ENCODE measurements at regions not wholly inside any gene's neighbourhood (a gene's known extent, or its start where the extent isn't known, plus 50 kb on each side); places are given as distances from the start of the nearest gene placed in this dataset.

GRCh38 chr7:116377721-116378120, 121.8 kb upstream of the CAV2 start:
- no peak overlapping the region for H3K27ac ChIP-seq (ENCODE audit: low read depth, low read length)
- no peaks in the 10 kb centered on the region for H4K20me1 ChIP-seq (ENCODE audit: insufficient read depth)
- POLR2A ChIA-PET = no interaction called here
- TF ChIP-seq SRF (IDR thresholded peaks at IDR 0.05; ENCODE audit: low read depth) (no peak), FOSL1 (IDR thresholded peaks at IDR 0.05; ENCODE audit: low read depth) (no peak), CTCF (IDR thresholded peaks at IDR 0.05 in 2 of 3, conservative IDR thresholded peaks at IDR 0.05 in 1 of 3; ENCODE audit: borderline replicate concordance in 1 of 3, insufficient read depth in 1 of 3, low read depth in 2 of 3, low read length in 2 of 3) (no peak)
- CTCF ChIA-PET = no interaction called here
- H3K4me3 ChIP-seq (replicated peaks in 1 of 2; ENCODE audit: low read depth in 1 of 2, low read length in 2 of 2) = no peak overlapping the region
- no peaks in the 10 kb centered on the region for H3K9me3 ChIP-seq (ENCODE audit: control insufficient read depth in 1 of 2, insufficient read depth in 1 of 2, low read depth in 1 of 2, low read length in 2 of 2)
- H3K36me3 ChIP-seq (ENCODE audit: control insufficient read depth in 1 of 2, insufficient read depth in 2 of 2, low read length in 2 of 2) = no peaks in the 10 kb centered on the region
- no peak overlapping the region for H3K9ac ChIP-seq (ENCODE audit: low read length)
- H3K4me1 ChIP-seq (ENCODE audit: control insufficient read depth in 1 of 2, insufficient read depth in 2 of 2, low read length in 2 of 2) = no peaks in the 10 kb centered on the region
- H2AFZ ChIP-seq (ENCODE audit: low read depth, low read length, poor library complexity, severe bottlenecking) = no peak overlapping the region
- DNase-seq (ENCODE audit: low read depth, low spot score) = no peak
- ATAC-seq = no peak
- no peaks in the 10 kb centered on the region for H3K79me2 ChIP-seq (ENCODE audit: insufficient read depth, low read length)
- RAD21 ChIA-PET (ENCODE audit: low non-redundant PET in 1 of 2, low total read pairs in 2 of 2, uncharacterized antibody in 2 of 2, unreplicated experiment in 2 of 2) = no interaction called here
- intact Hi-C loops (cut with micrococcal nuclease) = no loop called here
- H3K9me2 ChIP-seq (ENCODE audit: insufficient read depth) = no peaks in the 10 kb centered on the region
- H3K4me2 ChIP-seq (ENCODE audit: low read length) = no peak overlapping the region
- BruUV-seq (replicated peaks) = no TSS peak
- H3K27me3 ChIP-seq (ENCODE audit: insufficient read depth, low read length) = no peaks in the 10 kb centered on the region

- CTCF ChIA-PET = no interaction called here
- H3K27ac ChIP-seq (ENCODE audit: low read depth, low read length) = no peak overlapping the region
- H3K4me1 ChIP-seq (ENCODE audit: control insufficient read depth in 1 of 2, insufficient read depth in 2 of 2, low read length in 2 of 2) = no peaks in the 10 kb centered on the region
- H3K36me3 ChIP-seq (ENCODE audit: control insufficient read depth in 1 of 2, insufficient read depth in 2 of 2, low read length in 2 of 2) = no peaks in the 10 kb centered on the region
- DNase-seq (ENCODE audit: low read depth, low spot score) = no peak
- TF ChIP-seq RAD21 (IDR thresholded peaks at IDR 0.05; ENCODE audit: low read depth) = no peak
- no peak for TF ChIP-seq FOSL1 (IDR thresholded peaks at IDR 0.05; ENCODE audit: low read depth)
- POLR2A ChIA-PET = no interaction called here
- H3K9me2 ChIP-seq (ENCODE audit: insufficient read depth) = no peaks in the 10 kb centered on the region
- RAD21 ChIA-PET (ENCODE audit: low non-redundant PET in 1 of 2, low total read pairs in 2 of 2, uncharacterized antibody in 2 of 2, unreplicated experiment in 2 of 2) = no interaction called here
- BruUV-seq (replicated peaks) = no TSS peak
- H3K27me3 ChIP-seq (ENCODE audit: insufficient read depth, low read length) = no peaks in the 10 kb centered on the region
- no peak overlapping the region for H3K4me2 ChIP-seq (ENCODE audit: low read length)
- no peak overlapping the region for H3K4me3 ChIP-seq (replicated peaks in 1 of 2; ENCODE audit: low read depth in 1 of 2, low read length in 2 of 2)
- no peak overlapping the region for H2AFZ ChIP-seq (ENCODE audit: low read depth, low read length, poor library complexity, severe bottlenecking)
- intact Hi-C loops (cut with micrococcal nuclease) = no loop called here
- H3K79me2 ChIP-seq (ENCODE audit: insufficient read depth, low read length) = no peaks in the 10 kb centered on the region
- no peaks in the 10 kb centered on the region for H3K9me3 ChIP-seq (ENCODE audit: control insufficient read depth in 1 of 2, insufficient read depth in 1 of 2, low read depth in 1 of 2, low read length in 2 of 2)
- no peak for ATAC-seq
- H4K20me1 ChIP-seq (ENCODE audit: insufficient read depth) = no peaks in the 10 kb centered on the region
- no peak overlapping the region for H3K9ac ChIP-seq (ENCODE audit: low read length)
Measured at GRCh38 chr7:116380025-116380424, 119.5 kb upstream of the CAV2 start.

Measured in HCT116 (cell line).